H1 (cell line): ENCODE measurements at regions not wholly inside any gene's neighbourhood (a gene's known extent, or its start where the extent isn't known, plus 50 kb on each side); places are given as distances from the start of the nearest gene placed in this dataset.

ENCODE experiments used
- ASH2L ChIP-seq: fragments of 200-600, 300-600 bp; sonication (generic); IDR thresholded peaks from one replicate; pipeline ENCODE4 v1.7.1; 2017; ENCODE audit warnings: low read length
- HDAC2 ChIP-seq, 2 experiments: fragments of 300-600 bp in 1 of 2; sonication (generic) in 1 of 2; IDR thresholded peaks; 2 replicates each; pipeline ENCODE4 v1.6.1; 2011 to 2012; ENCODE audit warnings: low read depth in 2 of 2, low read length in 2 of 2, mild to moderate bottlenecking in 2 of 2, moderate library complexity in 2 of 2, borderline replicate concordance in 1 of 2, inconsistent platforms in 1 of 2

GRCh38 chr21:28745131-28746016 is 247.3 kb downstream of the LTN1 start (continued):
- TF ChIP-seq HDAC2 (IDR thresholded peaks at IDR 0.05; ENCODE audit: borderline replicate concordance in 1 of 2, low read depth in 2 of 2, low read length in 2 of 2): no peak
- no peak for TF ChIP-seq ASH2L
